Liver (tissue), 8 donors: ENCODE measurements at regions not wholly inside any gene's neighbourhood (a gene's known extent, or its start where the extent isn't known, plus 50 kb on each side); places are given as distances from the start of the nearest gene placed in this dataset.

ENCODE experiments used
- DNase-seq: peaks from one replicate; pipeline ENCODE4 v3.0.0-alpha.2; 2017; ENCODE audit warnings: low spot score
- H3K27ac ChIP-seq, 2 donors: one replicate each; pipeline ENCODE4 v1.7.0; 2013; ENCODE audit warnings: inconsistent platforms in 2 of 2, low read length in 2 of 2, control low read depth in 1 of 2, low read depth in 1 of 2, mild to moderate bottlenecking in 1 of 2
- H3K27me3 ChIP-seq, 4 donors: one replicate each; pipeline versions ENCODE4 v1.6.1 to v1.7.0; 2013; ENCODE audit warnings: low read length in 3 of 4, inconsistent platforms in 1 of 4, mild to moderate bottlenecking in 1 of 4, moderate library complexity in 1 of 4; ENCODE audit not compliant: control insufficient read depth in 4 of 4, insufficient read depth in 4 of 4
- H3K36me3 ChIP-seq, 4 donors: one replicate each; pipeline versions ENCODE4 v1.6.1 to v1.7.0; 2013; ENCODE audit warnings: low read length in 3 of 4, mild to moderate bottlenecking in 3 of 4, low read depth in 1 of 4, moderate library complexity in 1 of 4; ENCODE audit not compliant: control insufficient read depth in 4 of 4, insufficient read depth in 3 of 4
- H3K4me1 ChIP-seq, 4 donors: one replicate each; pipeline versions ENCODE4 v1.6.1 to v1.7.0; 2013; ENCODE audit warnings: low read length in 3 of 4, mild to moderate bottlenecking in 3 of 4, moderate library complexity in 1 of 4; ENCODE audit not compliant: control insufficient read depth in 4 of 4, insufficient read depth in 4 of 4
- H3K4me3 ChIP-seq, 3 donors: one replicate each; pipeline versions ENCODE4 v1.6.1 to v1.7.0; 2013; ENCODE audit warnings: low read length in 3 of 3, control low read depth in 1 of 3, low read depth in 1 of 3, mild to moderate bottlenecking in 1 of 3
- H3K9ac ChIP-seq, 2 donors: one replicate each; pipeline ENCODE4 v1.7.0; 2013; ENCODE audit warnings: low read length in 2 of 2, mild to moderate bottlenecking in 2 of 2, moderate library complexity in 2 of 2, control low read depth in 1 of 2, low read depth in 1 of 2
- H3K9me3 ChIP-seq, 4 donors: one replicate each; pipeline versions ENCODE4 v1.6.1 to v1.7.0; 2013; ENCODE audit warnings: low read length in 3 of 4; ENCODE audit not compliant: control insufficient read depth in 4 of 4
- ATF3 ChIP-seq: IDR thresholded peaks from 2 replicates; pipeline ENCODE4 v1.6.1; 2016; ENCODE audit warnings: antibody characterized with exemption
- CTCF ChIP-seq: fragments of 150-350 bp; IDR thresholded peaks from 2 replicates; pipeline ENCODE4 v1.5.1; 2017; ENCODE audit warnings: improper control_type of control experiment, low read depth, low read length; ENCODE audit not compliant: missing input control
- EGR1 ChIP-seq, 2 donors: IDR thresholded peaks; 2 replicates each; pipeline ENCODE4 v1.6.1; 2016 to 2018; ENCODE audit warnings: antibody characterized with exemption in 2 of 2, low read depth in 2 of 2
- FOXA1 ChIP-seq: IDR thresholded peaks from 2 replicates; pipeline ENCODE4 v1.6.1; 2016; ENCODE audit warnings: antibody characterized with exemption
- FOXA2 ChIP-seq: IDR thresholded peaks from 2 replicates; pipeline ENCODE4 v1.6.1; 2016; ENCODE audit warnings: antibody characterized with exemption
- GABPA ChIP-seq, 2 donors: IDR thresholded peaks in 1 of 2; conservative IDR thresholded peaks in 1 of 2; 2 replicates each; pipeline ENCODE4 v1.6.1; 2016; ENCODE audit warnings: antibody characterized with exemption in 2 of 2, mild to moderate bottlenecking in 1 of 2, moderate library complexity in 1 of 2
- HNF4A ChIP-seq, 2 donors: conservative IDR thresholded peaks; 2 replicates each; pipeline ENCODE4 v1.6.1; 2016; ENCODE audit warnings: antibody characterized with exemption in 2 of 2, mild to moderate bottlenecking in 2 of 2
- HNF4G ChIP-seq: IDR thresholded peaks from 2 replicates; pipeline ENCODE4 v1.6.1; 2016; ENCODE audit warnings: antibody characterized with exemption
- JUND ChIP-seq, 2 donors: IDR thresholded peaks; 2 replicates each; pipeline ENCODE4 v1.6.1; 2016; ENCODE audit warnings: antibody characterized with exemption in 2 of 2
- MAX ChIP-seq: IDR thresholded peaks from 2 replicates; pipeline ENCODE4 v1.6.1; 2016; ENCODE audit warnings: antibody characterized with exemption
- NR2F2 ChIP-seq: IDR thresholded peaks from 2 replicates; pipeline ENCODE4 v1.6.1; 2016; ENCODE audit warnings: antibody characterized with exemption
- RAD21 ChIP-seq, 2 donors: IDR thresholded peaks; 2 replicates each; pipeline ENCODE4 v1.6.1; 2016; ENCODE audit warnings: antibody characterized with exemption in 2 of 2, mild to moderate bottlenecking in 2 of 2
- REST ChIP-seq: IDR thresholded peaks from 2 replicates; pipeline ENCODE4 v1.6.1; 2016; ENCODE audit warnings: antibody characterized with exemption, mild to moderate bottlenecking
- RXRA ChIP-seq, 2 donors: IDR thresholded peaks; 2 replicates each; pipeline ENCODE4 v1.6.1; 2017 to 2018; ENCODE audit warnings: antibody characterized with exemption in 2 of 2, mild to moderate bottlenecking in 1 of 2
- SP1 ChIP-seq: IDR thresholded peaks from 2 replicates; pipeline ENCODE4 v1.6.1; 2018; ENCODE audit warnings: antibody characterized with exemption, mild to moderate bottlenecking
- TAF1 ChIP-seq: conservative IDR thresholded peaks from 2 replicates; pipeline ENCODE4 v1.6.1; 2016; ENCODE audit warnings: antibody characterized with exemption, mild to moderate bottlenecking
- YY1 ChIP-seq: IDR thresholded peaks from 2 replicates; pipeline ENCODE4 v1.6.1; 2016; ENCODE audit warnings: antibody characterized with exemption, mild to moderate bottlenecking
- ZBTB33 ChIP-seq: IDR thresholded peaks from 2 replicates; pipeline ENCODE4 v1.6.1; 2016; ENCODE audit warnings: antibody characterized with exemption
- WGBS: extraction: QIAGEN DNeasy Blood & Tissue Kit; methylation state at CpG from one replicate; pipeline ENCODE4 v1.1.7; 2013; 5-methylcytosine and 5-hydroxymethylcytosine counted together
- donor health status: healthy.
- donor health status: healthy.
- donor health status: healthy.
- donor health status: healthy.
- donor health status: healthy.

GRCh38 chr19:28153123-28153522 lies 1059.8 kb downstream of the UQCRFS1 start:
- H3K27me3 ChIP-seq: peaks cover 0 to 4% (median 0%) of the 10 kb centered on the region in 4 donors
- TF ChIP-seq FOXA1 (no peak), TAF1 (no peak), EGR1 (IDR thresholded peaks at IDR 0.05; ENCODE audit: low read depth in 2 of 2) (no peak), GABPA (IDR thresholded peaks at IDR 0.05 in 1 of 2, conservative IDR thresholded peaks at IDR 0.05 in 1 of 2) (no peak), FOXA2 (no peak), SP1 (no peak), CTCF (no peak), NR2F2 (no peak), ATF3 (no peak), HNF4A (conservative IDR thresholded peaks at IDR 0.05) (no peak), YY1 (no peak), MAX (no peak), RXRA (IDR thresholded peaks at IDR 0.05) (no peak), RAD21 (IDR thresholded peaks at IDR 0.05) (no peak), JUND (IDR thresholded peaks at IDR 0.05) (no peak), HNF4G (no peak), REST (no peak), ZBTB33 (no peak)
- no peak overlapping the region for H3K9ac ChIP-seq
- H3K27ac ChIP-seq: no peak overlapping the region
- H3K9me3 ChIP-seq: peaks cover 0 to 5% (median 1%) of the 10 kb centered on the region in 4 donors
- no peak for DNase-seq
- no peaks in the 10 kb centered on the region for H3K36me3 ChIP-seq
- WGBS: 82% methylated on average over 3 of the region's 3 CpGs
- H3K4me3 ChIP-seq: no peak overlapping the region
- no peaks in the 10 kb centered on the region for H3K4me1 ChIP-seq
